Liver (tissue), 3 donors: ENCODE measurements at regions not wholly inside any gene's neighbourhood (a gene's known extent, or its start where the extent isn't known, plus 50 kb on each side); places are given as distances from the start of the nearest gene placed in this dataset.

Source experiments
- HNF4A ChIP-seq, 2 donors: conservative IDR thresholded peaks; 2 replicates each; pipeline ENCODE4 v1.6.1; 2016; ENCODE audit warnings: antibody characterized with exemption in 2 of 2, mild to moderate bottlenecking in 2 of 2
- MAX ChIP-seq: IDR thresholded peaks from 2 replicates; pipeline ENCODE4 v1.6.1; 2016; ENCODE audit warnings: antibody characterized with exemption
- TF ChIP-seq, protein P1 (sequence below): fragments of 150-350 bp; IDR thresholded peaks from 2 replicates; pipeline ENCODE4 v1.5.1; 2017; ENCODE audit warnings: improper control_type of control experiment, low read depth, low read length; ENCODE audit not compliant: missing input control
- donor health status: healthy.
- donor health status: healthy.

DNA sequence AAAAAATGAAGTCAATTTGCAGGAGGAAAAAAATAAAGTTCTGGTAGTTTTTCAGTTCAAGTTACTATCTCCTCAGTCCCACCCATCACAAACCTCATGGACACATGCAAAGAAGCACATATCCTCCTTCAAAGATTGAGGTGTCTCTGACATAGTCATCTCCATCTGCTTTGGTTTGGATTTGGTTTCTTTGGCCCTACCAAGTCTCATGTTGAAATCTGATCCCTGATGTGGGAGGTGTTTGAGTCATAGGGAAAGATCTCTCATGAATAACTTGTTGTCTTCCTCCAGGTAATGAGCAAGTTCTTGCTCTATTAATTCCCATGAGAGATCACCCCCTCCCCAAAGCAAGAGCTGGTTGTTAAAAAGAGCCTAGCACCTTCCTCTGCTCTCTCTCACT lies 446.8 kb downstream of the IGSF11 start:
- TF ChIP-seq, protein P1, sequence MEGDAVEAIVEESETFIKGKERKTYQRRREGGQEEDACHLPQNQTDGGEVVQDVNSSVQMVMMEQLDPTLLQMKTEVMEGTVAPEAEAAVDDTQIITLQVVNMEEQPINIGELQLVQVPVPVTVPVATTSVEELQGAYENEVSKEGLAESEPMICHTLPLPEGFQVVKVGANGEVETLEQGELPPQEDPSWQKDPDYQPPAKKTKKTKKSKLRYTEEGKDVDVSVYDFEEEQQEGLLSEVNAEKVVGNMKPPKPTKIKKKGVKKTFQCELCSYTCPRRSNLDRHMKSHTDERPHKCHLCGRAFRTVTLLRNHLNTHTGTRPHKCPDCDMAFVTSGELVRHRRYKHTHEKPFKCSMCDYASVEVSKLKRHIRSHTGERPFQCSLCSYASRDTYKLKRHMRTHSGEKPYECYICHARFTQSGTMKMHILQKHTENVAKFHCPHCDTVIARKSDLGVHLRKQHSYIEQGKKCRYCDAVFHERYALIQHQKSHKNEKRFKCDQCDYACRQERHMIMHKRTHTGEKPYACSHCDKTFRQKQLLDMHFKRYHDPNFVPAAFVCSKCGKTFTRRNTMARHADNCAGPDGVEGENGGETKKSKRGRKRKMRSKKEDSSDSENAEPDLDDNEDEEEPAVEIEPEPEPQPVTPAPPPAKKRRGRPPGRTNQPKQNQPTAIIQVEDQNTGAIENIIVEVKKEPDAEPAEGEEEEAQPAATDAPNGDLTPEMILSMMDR, result no peak
- TF ChIP-seq HNF4A (conservative IDR thresholded peaks at IDR 0.05), result no peak
- TF ChIP-seq MAX, result no peak
